ENCODE measurements at regions not wholly inside any gene's neighbourhood (a gene's known extent, or its start where the extent isn't known, plus 50 kb on each side); places are given as distances from the start of the nearest gene placed in this dataset.

- Mint-ChIP-seq H3K9me3 (peaks cover 4% of the 10 kb centered on the region), H3K36me3 (ENCODE audit: low read depth) (peaks cover 52% of the 10 kb centered on the region), H3K4me3 (no peak overlapping the region), H3K27me3 (ENCODE audit: low read depth) (no peaks in the 10 kb centered on the region), H3K4me1 (no peaks in the 10 kb centered on the region), H3K27ac (no peak overlapping the region)
- no peak for TF ChIP-seq CTCF (IDR thresholded peaks at IDR 0.05; ENCODE audit: unreplicated experiment in 3 of 3)
Measured at GRCh38 chr6:154945271-154945890, 49.7 kb upstream of the TIAM2 start.

All from nephron (organoid).